Esophagus muscularis mucosa (tissue), 4 donors: ENCODE measurements at regions not wholly inside any gene's neighbourhood (a gene's known extent, or its start where the extent isn't known, plus 50 kb on each side); places are given as distances from the start of the nearest gene placed in this dataset.

Source experiments
- CTCF ChIP-seq, 3 experiments: fragments of 200-600 bp in 2 of 3; fragments of 450-650 bp in 1 of 3; sonication (generic) in 2 of 3; IDR thresholded peaks; one replicate each; pipeline ENCODE4 v1.5.1; 2017 to 2019; ENCODE audit warnings: antibody characterized with exemption in 3 of 3, mild to moderate bottlenecking in 2 of 3, moderate library complexity in 1 of 3
- EP300 ChIP-seq: sonication (generic); formaldehyde crosslinking; IDR thresholded peaks from one replicate; pipeline ENCODE4 v1.6.1; 2017; ENCODE audit warnings: antibody characterized with exemption
- POLR2AphosphoS5 ChIP-seq, 2 donors: sonication (generic); formaldehyde crosslinking; IDR thresholded peaks; one replicate each; pipeline ENCODE4 v1.6.1; 2017; ENCODE audit warnings: antibody characterized with exemption in 2 of 2

GRCh38 chr5:152237531-152237930 is 167.5 kb downstream of the NMUR2 start:
- TF ChIP-seq POLR2AphosphoS5 (IDR thresholded peaks at IDR 0.05) (no peak), CTCF (IDR thresholded peaks at IDR 0.05) (no peak), EP300 (no peak)
